Suppressor macrophage treated with lipopolysaccharide for 4 hours (primary cell): ENCODE measurements at regions not wholly inside any gene's neighbourhood (a gene's known extent, or its start where the extent isn't known, plus 50 kb on each side); places are given as distances from the start of the nearest gene placed in this dataset.

Source experiments
- DNase-seq: peaks from one replicate; pipeline ENCODE4 v3.0.0-alpha.2; 2020

GRCh38 chr9:108322326-108323098 lies 533.3 kb downstream of the ACTL7B start:
- DNase-seq: no peak

- peak; percentile 59 for DNase-seq
These were observed 539.2 kb downstream of the ACTL7B start for GRCh38 chr9:108316630-108317029.

- no peak for DNase-seq
These were observed 539.7 kb downstream of the ACTL7B start for GRCh38 chr9:108316066-108316465.

- DNase-seq: no peak
These were observed 544.0 kb downstream of the ACTL7B start for GRCh38 chr9:108311745-108312144.

- no peak for DNase-seq
These were observed 545.6 kb downstream of the ACTL7B start for GRCh38 chr9:108310202-108310601.

GRCh38 chr9:108300306-108301287 lies 555.2 kb downstream of the ACTL7B start:
- DNase-seq: peak; percentile 60

- DNase-seq: peak; percentile 88
These were observed 558.7 kb downstream of the ACTL7B start for GRCh38 chr9:108297073-108297472.

GRCh38 chr9:108296056-108296455 lies 559.7 kb downstream of the ACTL7B start:
- peak; percentile 46 for DNase-seq

- no peak for DNase-seq
These were observed 564.2 kb downstream of the ACTL7B start for GRCh38 chr9:108291586-108291932.

GRCh38 chr9:108290839-108291585 lies 564.8 kb downstream of the ACTL7B start:
- DNase-seq: no peak

GRCh38 chr9:108286638-108287206 lies 569.1 kb downstream of the ACTL7B start:
- no peak for DNase-seq

GRCh38 chr9:108283696-108284095 lies 572.1 kb downstream of the ACTL7B start:
- DNase-seq: no peak

GRCh38 chr9:108282872-108283271 lies 572.9 kb downstream of the ACTL7B start:
- no peak for DNase-seq

- no peak for DNase-seq
These were observed 574.1 kb downstream of the ACTL7B start for GRCh38 chr9:108281696-108282095.

- DNase-seq: no peak
These were observed 577.4 kb downstream of the ACTL7B start for GRCh38 chr9:108278341-108278740.

GRCh38 chr9:108277216-108277615 lies 578.6 kb downstream of the ACTL7B start:
- no peak for DNase-seq

GRCh38 chr9:108275906-108276305 lies 579.9 kb downstream of the ACTL7B start:
- no peak for DNase-seq

GRCh38 chr9:108274971-108275370 lies 580.8 kb downstream of the ACTL7B start:
- no peak for DNase-seq

- no peak for DNase-seq
These were observed 581.8 kb downstream of the ACTL7B start for GRCh38 chr9:108273988-108274387.

GRCh38 chr9:108272349-108272899 lies 583.4 kb downstream of the ACTL7B start:
- peak; percentile 50 for DNase-seq

GRCh38 chr9:108271646-108272348 lies 584.0 kb downstream of the ACTL7B start:
- DNase-seq: peak; percentile 77

- no peak for DNase-seq
These were observed 584.5 kb downstream of the ACTL7B start for GRCh38 chr9:108271236-108271635.
